ENCODE measurements at regions not wholly inside any gene's neighbourhood (a gene's known extent, or its start where the extent isn't known, plus 50 kb on each side); places are given as distances from the start of the nearest gene placed in this dataset.

DNA sequence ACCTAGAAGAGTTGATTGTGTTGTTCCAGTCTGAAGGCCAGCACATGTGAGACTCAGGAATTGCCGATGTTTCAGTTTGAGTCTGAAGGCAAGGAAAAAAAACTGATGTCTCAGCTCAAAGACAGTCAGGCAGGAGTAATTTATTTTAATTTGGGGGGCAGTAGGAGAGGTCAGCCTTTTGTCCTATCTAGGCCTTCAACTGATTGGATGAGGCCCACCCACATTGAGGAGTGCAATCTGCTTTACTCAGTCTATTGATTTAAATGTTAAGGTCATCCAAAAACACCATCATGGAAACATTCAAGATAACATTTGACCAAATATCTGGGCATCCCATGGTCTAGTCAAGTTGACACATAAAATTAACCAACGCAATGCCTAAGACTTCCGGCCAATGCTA, 288.9 kb downstream of the CDK5RAP2 start:
- Histone ChIP-seq H3K36me3 (replicated peaks in 1 of 2; ENCODE audit: control insufficient read depth in 1 of 2, insufficient read depth in 2 of 2, low read length in 2 of 2) (no peaks in the 10 kb centered on the region), H3K27ac (ENCODE audit: low read depth in 1 of 2, low read length in 2 of 2) (no peak overlapping the region), H3K79me2 (ENCODE audit: insufficient read depth, low read length) (no peaks in the 10 kb centered on the region), H3K9ac (ENCODE audit: insufficient read depth, low read length, poor library complexity, severe bottlenecking) (no peak overlapping the region), H2AFZ (ENCODE audit: insufficient read depth, low read depth, low read length, poor library complexity, severe bottlenecking) (no peak overlapping the region), H3K27me3 (ENCODE audit: control insufficient read depth in 2 of 2, insufficient read depth in 2 of 2, low read length in 2 of 2) (no peaks in the 10 kb centered on the region), H4K20me1 (ENCODE audit: insufficient read depth, low read length) (no peaks in the 10 kb centered on the region), H3K4me3 (replicated peaks in 1 of 3; ENCODE audit: low read depth in 2 of 3, low read length in 3 of 3) (no peak overlapping the region), H3K4me2 (replicated peaks; ENCODE audit: extremely low read depth, low read length, poor library complexity, severe bottlenecking) (no peak overlapping the region), H3K4me1 (ENCODE audit: control insufficient read depth in 1 of 2, insufficient read depth in 2 of 2, low read length in 2 of 2) (no peaks in the 10 kb centered on the region), H3K9me3 (replicated peaks in 1 of 2; ENCODE audit: control insufficient read depth in 1 of 2, insufficient read depth in 1 of 2, low read length in 2 of 2) (no peaks in the 10 kb centered on the region)
- Mint-ChIP-seq H3K36me3 (no peaks in the 10 kb centered on the region), H3K4me1 (no peaks in the 10 kb centered on the region), H3K27ac (no peak overlapping the region), H3K27me3 (ENCODE audit: low read depth in 3 of 3) (peaks cover 0 to 2% (median 0%) of the 10 kb centered on the region in 3 donors), H3K9me3 (peaks cover 0 to 2% (median 0%) of the 10 kb centered on the region in 7 donors), H3K4me3 (no peak overlapping the region)
- 100% methylated on average over 3 of the region's 3 CpGs for WGBS (ENCODE audit: insufficient coverage)
- TF ChIP-seq, protein P1, sequence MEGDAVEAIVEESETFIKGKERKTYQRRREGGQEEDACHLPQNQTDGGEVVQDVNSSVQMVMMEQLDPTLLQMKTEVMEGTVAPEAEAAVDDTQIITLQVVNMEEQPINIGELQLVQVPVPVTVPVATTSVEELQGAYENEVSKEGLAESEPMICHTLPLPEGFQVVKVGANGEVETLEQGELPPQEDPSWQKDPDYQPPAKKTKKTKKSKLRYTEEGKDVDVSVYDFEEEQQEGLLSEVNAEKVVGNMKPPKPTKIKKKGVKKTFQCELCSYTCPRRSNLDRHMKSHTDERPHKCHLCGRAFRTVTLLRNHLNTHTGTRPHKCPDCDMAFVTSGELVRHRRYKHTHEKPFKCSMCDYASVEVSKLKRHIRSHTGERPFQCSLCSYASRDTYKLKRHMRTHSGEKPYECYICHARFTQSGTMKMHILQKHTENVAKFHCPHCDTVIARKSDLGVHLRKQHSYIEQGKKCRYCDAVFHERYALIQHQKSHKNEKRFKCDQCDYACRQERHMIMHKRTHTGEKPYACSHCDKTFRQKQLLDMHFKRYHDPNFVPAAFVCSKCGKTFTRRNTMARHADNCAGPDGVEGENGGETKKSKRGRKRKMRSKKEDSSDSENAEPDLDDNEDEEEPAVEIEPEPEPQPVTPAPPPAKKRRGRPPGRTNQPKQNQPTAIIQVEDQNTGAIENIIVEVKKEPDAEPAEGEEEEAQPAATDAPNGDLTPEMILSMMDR (IDR thresholded peaks at IDR 0.05), result no peak
- no peak for DNase-seq
- intact Hi-C loops (cut with micrococcal nuclease), result no loop called here

DNA sequence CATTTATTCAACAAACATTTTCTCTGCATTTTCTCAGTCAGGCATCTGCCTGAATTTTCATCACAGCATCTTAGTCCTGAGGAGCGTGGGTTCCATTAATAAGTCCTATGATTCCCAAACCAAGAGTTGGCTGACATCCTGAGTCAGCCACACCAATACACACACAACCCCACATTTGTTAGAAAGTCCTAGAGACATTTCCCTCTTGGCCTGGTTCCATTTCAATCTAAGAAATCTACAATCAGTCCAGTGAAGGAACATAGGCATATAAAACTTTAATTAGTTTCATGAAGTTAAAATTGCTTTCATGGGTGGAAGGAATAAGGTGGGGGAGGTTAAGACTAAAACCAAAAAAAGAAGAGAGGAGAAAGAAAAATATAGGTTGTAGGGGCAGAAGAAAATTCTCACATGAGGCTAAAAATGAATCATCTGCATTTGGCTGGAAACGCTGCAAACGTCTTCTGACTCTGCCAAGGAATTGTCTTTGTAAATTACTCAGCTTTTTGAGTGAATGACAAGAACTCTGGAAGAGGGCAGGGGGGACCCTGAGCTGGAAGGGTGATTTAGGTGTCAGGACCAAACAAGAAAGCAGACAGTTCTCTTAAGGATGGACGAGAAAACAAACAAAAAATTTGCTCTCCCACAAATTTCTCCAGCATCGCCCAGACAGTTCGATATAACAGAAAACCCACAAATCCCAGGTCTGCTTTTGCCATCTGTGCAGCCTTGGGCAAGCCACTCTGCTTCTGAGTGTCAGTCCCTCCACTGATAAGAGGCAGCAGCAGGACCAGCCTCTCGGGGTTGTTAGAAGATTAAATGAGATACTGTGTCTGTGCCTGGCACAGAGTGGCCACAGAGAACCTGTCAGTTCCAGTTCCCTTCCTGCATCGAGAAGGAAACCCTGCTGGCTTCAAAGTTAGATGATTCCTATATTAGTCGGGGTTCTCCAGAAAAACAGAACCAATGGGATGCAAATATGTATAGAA, 289.7 kb downstream of the CDK5RAP2 start:
- intact Hi-C loops (cut with micrococcal nuclease), result no loop called here
- 75% methylated on average over 7 of the region's 9 CpGs for WGBS (ENCODE audit: insufficient coverage)
- no peaks in the 10 kb centered on the region for H3K36me3 Mint-ChIP-seq

More for the DNA sequence above, 289.7 kb downstream of the CDK5RAP2 start:
- H3K4me3 Mint-ChIP-seq, result no peak overlapping the region
- Histone ChIP-seq H3K9me3 (replicated peaks in 1 of 2; ENCODE audit: control insufficient read depth in 1 of 2, insufficient read depth in 1 of 2, low read length in 2 of 2) (no peaks in the 10 kb centered on the region), H3K4me2 (replicated peaks; ENCODE audit: extremely low read depth, low read length, poor library complexity, severe bottlenecking) (no peak overlapping the region), H3K79me2 (ENCODE audit: insufficient read depth, low read length) (no peaks in the 10 kb centered on the region), H3K27ac (ENCODE audit: low read depth in 1 of 2, low read length in 2 of 2) (no peak overlapping the region), H4K20me1 (ENCODE audit: insufficient read depth, low read length) (no peaks in the 10 kb centered on the region), H3K27me3 (ENCODE audit: control insufficient read depth in 2 of 2, insufficient read depth in 2 of 2, low read length in 2 of 2) (no peaks in the 10 kb centered on the region), H3K4me1 (ENCODE audit: control insufficient read depth in 1 of 2, insufficient read depth in 2 of 2, low read length in 2 of 2) (no peaks in the 10 kb centered on the region), H3K9ac (ENCODE audit: insufficient read depth, low read length, poor library complexity, severe bottlenecking) (no peak overlapping the region), H3K36me3 (replicated peaks in 1 of 2; ENCODE audit: control insufficient read depth in 1 of 2, insufficient read depth in 2 of 2, low read length in 2 of 2) (no peaks in the 10 kb centered on the region), H2AFZ (ENCODE audit: insufficient read depth, low read depth, low read length, poor library complexity, severe bottlenecking) (no peak overlapping the region), H3K4me3 (replicated peaks in 1 of 3; ENCODE audit: low read depth in 2 of 3, low read length in 3 of 3) (no peak overlapping the region)
- no peaks in the 10 kb centered on the region for H3K4me1 Mint-ChIP-seq
- TF ChIP-seq, protein P1 (IDR thresholded peaks at IDR 0.05), result no peak
- no peaks in the 10 kb centered on the region for H3K27me3 Mint-ChIP-seq (ENCODE audit: low read depth in 3 of 3)
- H3K27ac Mint-ChIP-seq, result no peak overlapping the region
- peaks cover 0 to 3% (median 1%) of the 10 kb centered on the region in 7 donors for H3K9me3 Mint-ChIP-seq
- no peak for DNase-seq

Data from CD14-positive monocyte (primary cell).